HG02938 (cell line): ENCODE measurements at regions not wholly inside any gene's neighbourhood (a gene's known extent, or its start where the extent isn't known, plus 50 kb on each side); places are given as distances from the start of the nearest gene placed in this dataset.
"Not testable (repeated sequence)": the region's sequence is repeated elsewhere in the genome, so short reads cannot be mapped to it uniquely, and the experiment has no call there.

Source experiments
- ATAC-seq: cut with Tn5 transposase; IDR thresholded peaks from one replicate; pipeline ENCODE4 v1.9.1; 2021; ENCODE audit warnings: mild to moderate bottlenecking, moderate library complexity; ENCODE audit not compliant: unreplicated experiment

DNA sequence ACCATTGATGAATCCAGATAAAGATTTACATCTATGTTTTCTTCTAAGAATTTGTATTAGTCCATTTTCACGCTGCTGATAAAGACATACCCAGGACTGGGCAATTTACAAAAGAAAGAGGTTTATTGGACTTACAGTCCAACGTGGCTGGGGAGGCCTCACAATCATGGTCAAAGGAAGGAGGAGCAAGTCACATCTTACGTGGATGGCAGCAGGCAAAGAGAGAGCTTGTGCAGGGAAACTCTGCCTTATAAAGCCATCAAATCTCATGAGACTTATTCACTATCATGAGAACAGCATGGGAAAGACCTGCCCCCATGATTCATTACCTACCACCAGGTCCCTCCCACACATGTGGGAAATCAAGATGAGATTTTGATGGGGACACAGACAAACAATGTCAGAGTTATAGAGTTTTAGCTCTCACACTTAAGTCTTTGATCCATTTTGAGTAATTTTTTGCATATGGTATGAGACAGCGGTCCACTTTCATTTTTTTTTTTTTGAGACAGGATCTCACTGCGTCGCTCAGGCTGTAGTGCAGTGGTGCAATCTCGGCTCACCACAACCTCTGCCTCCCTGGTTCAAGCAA is 53.5 kb upstream of the JADE2 start:
- ATAC-seq = not testable (repeated sequence)

- no peak for ATAC-seq
Observed at GRCh38 chr5:134468921-134469400, 56.5 kb upstream of the JADE2 start.

DNA sequence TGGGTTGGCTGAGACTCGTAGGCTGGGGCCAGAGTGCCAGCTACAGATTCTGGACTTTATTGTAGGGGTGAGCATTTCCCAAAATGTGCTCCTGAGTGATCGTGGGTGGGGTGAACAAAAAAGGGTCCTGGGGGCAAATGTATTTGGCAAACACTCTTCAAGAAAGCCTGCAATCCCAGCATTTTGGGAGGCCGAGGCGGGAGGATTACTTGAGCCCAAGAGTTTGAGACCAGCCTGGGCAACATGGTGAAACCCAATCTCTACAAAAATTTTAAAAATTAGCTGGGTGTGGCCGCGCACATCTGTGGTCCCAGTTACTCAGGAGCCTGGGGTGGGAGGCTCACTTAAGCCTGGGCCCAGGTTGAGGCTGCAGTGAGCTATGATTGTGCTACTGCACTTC is 55.5 kb upstream of the CDKN2AIPNL start:
- no peak for ATAC-seq

DNA sequence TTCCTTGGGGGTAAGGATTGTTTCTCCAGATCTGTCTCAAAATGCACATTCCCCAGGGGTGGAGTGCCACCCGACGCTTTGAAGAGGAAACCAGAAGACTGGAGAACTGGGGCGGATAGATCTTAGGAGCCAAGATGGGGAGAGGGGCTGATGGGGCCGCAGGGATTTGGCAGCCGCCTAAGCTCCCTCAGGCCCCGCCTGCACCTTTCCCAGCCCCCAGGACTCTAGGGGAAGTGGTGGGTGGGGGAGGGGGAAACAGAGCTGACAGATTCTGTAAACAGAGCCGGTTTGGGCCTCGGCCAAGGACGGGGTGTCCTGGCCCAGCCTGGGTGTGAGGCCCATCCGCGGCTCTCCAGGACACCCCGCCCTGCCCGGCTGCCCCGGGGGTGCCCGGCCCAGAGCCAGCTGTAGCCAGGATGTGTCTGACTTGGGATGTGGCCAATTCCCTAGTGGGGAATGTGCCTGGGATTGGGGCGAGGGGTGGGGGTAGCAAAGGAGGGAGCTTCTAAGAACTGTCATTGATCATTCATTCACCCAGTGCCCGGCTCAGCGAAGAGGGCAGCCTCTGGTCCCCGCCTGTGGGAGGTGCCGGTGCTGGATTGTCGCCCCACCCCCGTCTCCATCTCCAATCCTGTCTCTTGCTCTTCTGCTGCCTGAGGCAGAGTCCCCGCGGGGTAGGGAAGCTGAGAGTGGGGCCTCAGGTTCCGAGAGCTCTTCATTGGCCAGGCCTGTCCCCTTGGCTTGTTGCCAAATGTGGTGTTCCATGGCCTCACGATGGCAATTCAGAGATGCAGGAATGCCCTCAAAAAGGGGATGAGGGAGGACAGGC is 54.8 kb upstream of the CDKN2AIPNL start:
- ATAC-seq = peak; percentile 40

DNA sequence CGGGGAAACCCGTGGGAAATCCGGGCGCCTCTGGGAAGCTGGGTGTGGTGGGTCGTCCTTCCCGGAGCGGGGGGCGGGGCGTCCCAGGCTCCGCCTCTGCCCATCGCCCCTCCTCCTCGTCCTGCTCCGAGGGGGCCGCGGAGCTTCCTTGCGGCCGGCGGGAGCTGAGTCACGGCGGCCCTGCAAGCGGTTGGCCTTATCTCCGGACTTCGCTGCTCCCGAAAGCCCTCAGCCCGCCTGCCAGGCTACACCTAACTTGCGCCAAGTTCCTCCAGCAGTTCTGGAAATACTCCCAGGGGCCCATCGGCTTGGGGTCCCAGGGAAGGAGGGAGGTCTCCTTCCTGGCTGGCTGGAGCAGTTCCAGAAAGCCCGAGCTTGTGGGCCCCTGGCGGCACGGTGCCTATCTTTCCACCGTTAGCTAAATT is 54.1 kb upstream of the CDKN2AIPNL start:
- peak; percentile 43 for ATAC-seq

DNA sequence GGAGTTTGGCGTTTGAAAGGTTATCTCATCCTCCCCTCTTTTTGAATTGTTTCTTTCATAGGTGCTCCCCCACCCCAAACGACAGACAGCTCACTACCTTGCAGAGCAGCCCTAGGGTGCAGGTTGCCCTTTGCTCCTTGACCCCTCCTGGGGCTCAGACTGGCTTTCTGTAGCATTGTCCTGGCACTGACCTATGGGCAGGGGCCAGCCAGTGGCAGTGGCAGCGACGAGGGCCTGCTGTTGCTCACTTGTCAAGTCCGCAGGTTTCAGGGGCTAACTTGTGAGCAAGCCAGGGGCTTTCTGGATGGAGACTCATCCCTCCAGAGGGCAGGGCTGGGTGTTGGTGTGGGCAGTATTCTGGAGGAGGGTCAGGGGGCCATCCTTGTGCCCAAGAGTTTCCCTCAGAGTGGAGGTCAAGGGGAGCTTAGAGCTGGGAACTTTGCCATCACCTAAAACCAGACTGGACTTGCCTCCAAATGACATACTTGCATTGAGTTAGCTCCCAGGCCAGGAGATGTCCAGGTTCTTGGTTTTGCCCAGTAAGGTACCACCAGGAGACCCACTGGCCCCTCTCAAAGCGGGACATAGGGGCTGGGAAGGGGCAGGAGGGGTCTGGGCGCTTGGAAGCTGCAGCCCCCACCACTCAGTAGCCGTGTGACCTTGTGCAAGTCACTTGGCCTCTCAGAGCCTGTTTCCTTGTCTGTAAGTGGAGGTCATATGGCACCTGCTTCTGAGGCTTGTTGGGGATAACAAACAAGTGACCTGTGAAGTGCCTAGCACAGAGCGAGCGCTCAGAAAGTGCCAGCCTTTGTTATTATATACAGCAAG is 53.5 kb upstream of the CDKN2AIPNL start:
- peak; percentile 15 for ATAC-seq

- no peak for ATAC-seq
Observed at GRCh38 chr5:134463991-134464760, 52.5 kb upstream of the CDKN2AIPNL start.

- ATAC-seq = no peak
Observed at GRCh38 chr5:134463176-134463720, 51.6 kb upstream of the CDKN2AIPNL start.

GRCh38 chr5:134462761-134463160 is 51.1 kb upstream of the CDKN2AIPNL start:
- no peak for ATAC-seq

DNA sequence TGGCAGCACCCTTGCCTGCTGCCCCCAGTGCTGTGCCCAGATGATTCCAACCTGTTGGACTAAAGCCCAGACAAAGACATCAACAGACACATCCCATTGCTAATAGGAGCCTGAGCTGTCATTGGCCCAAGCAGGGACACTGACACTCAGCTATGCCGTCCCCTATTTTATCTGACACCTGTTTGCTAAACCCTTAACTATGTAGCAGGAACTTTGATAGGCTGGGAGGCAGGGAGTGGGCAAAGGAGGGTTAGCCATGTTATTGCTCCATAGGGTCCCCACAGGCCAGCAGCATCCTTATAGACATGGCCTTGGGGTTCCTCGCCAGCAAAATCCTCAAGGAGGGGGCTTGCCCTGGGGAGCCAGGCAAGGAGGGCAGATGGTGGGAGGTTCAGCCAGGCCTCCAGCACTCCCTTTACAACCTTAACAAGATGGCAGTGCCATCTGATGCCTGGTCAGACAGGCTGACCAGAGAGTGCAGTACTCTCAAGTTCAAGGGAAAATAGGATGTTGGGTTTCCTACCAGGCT is 50.4 kb upstream of the CDKN2AIPNL start:
- ATAC-seq = no peak
